ENCODE measurements at regions not wholly inside any gene's neighbourhood (a gene's known extent, or its start where the extent isn't known, plus 50 kb on each side); places are given as distances from the start of the nearest gene placed in this dataset.
"Not testable (repeated sequence)": the region's sequence is repeated elsewhere in the genome, so short reads cannot be mapped to it uniquely, and the experiment has no call there.

DNA sequence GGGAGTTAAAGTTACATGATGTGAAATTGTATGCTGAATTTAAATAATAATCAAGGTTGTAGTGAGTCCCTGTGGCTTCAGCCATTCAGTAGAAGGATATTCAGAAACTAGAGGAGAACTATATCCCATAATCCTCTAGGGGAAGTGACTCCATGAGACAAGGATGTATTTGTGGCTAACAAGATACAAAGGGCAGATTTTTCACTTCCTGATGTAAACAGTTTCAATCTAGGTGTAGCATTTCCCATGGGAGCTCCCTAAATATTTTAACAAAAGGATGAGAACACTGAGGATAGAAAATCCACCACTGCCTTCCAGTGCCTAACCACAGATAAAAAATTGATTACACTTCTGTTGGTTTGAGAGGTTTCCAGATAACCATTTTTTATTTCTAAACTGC is 435.4 kb upstream of the TENM3 start:
- Histone ChIP-seq H3K4me3 (ENCODE audit: low read length) (no peak overlapping the region), H3K36me3 (ENCODE audit: control insufficient read depth, insufficient read depth, low read length) (no peaks in the 10 kb centered on the region), H3K27me3 (ENCODE audit: control insufficient read depth, insufficient read depth, low read length) (no peaks in the 10 kb centered on the region), H3K27ac (ENCODE audit: low read depth, low read length) (no peak overlapping the region), H3K9ac (ENCODE audit: low read length) (no peak overlapping the region), H3K4me1 (ENCODE audit: control insufficient read depth, insufficient read depth, low read length) (no peaks in the 10 kb centered on the region)

DNA sequence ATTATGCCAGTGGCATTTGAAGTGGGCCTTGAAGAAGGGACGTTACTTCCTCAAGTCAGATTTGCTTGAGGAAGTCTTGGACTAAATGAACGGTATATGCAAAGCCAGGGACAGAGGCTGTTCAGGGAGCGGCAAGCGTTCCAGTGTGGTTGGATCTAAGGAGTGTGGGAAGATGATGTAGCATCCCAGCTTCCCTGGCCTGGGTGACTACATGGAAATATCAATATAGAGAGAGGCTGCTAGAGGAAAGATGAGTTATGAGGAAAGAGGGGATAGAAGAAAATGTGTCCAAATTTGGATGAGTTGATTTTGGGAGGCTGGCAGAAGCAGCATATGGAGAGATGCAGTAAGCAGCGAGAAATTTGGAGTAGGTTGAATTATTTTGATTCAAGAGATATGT is 432.5 kb upstream of the TENM3 start:
- Histone ChIP-seq H3K4me3 (ENCODE audit: low read length) (no peak overlapping the region), H3K9ac (ENCODE audit: low read length) (no peak overlapping the region), H3K27me3 (ENCODE audit: control insufficient read depth, insufficient read depth, low read length) (no peaks in the 10 kb centered on the region), H3K4me1 (ENCODE audit: control insufficient read depth, insufficient read depth, low read length) (no peaks in the 10 kb centered on the region), H3K36me3 (ENCODE audit: control insufficient read depth, insufficient read depth, low read length) (no peaks in the 10 kb centered on the region), H3K27ac (ENCODE audit: low read depth, low read length) (no peak overlapping the region)

DNA sequence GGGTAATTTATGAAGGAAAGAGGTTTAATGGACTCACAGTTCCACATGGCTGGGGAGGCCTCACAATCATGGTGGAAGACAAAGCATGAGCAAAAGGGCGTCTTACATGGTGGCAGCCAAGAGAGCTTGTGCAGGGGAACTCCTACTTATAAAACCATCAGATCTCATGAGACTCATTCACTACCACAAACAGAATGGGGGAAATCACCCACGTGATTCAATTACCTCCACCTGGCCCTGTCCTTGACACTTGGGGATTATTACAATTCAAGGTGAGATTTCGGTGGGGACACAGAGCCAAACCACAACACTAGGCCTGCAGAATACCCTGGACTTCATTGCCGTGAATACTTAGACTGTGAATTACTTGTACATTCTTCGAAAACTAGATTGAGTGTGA is 431.7 kb upstream of the TENM3 start:
- not testable (repeated sequence) for H3K4me3 ChIP-seq (ENCODE audit: low read length); H3K27ac ChIP-seq (ENCODE audit: low read depth, low read length); H3K4me1 ChIP-seq (ENCODE audit: control insufficient read depth, insufficient read depth, low read length); H3K36me3 ChIP-seq (ENCODE audit: control insufficient read depth, insufficient read depth, low read length); H3K27me3 ChIP-seq (ENCODE audit: control insufficient read depth, insufficient read depth, low read length); H3K9ac ChIP-seq (ENCODE audit: low read length)

DNA sequence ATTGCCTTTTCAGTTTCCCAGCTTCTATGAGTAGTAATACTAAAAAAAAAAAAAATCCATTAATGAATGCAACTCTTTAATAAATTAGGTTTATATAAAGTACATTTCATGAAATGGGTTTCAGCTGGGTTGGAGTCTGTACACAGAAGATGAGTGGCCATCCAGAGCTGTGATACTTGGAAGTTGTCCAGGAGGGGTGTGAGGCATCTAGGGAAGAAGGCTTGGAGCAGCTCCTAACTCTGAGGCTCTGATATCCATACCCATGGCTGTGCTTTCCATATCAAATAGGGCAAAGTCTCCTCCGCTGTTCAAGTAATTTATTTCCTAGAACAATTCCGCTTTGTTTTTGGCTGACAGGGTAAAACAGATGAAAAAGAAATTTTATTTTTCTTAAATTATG is 423.3 kb upstream of the TENM3 start:
- H3K4me1 ChIP-seq (ENCODE audit: control insufficient read depth, insufficient read depth, low read length): no peaks in the 10 kb centered on the region
- H3K9ac ChIP-seq (ENCODE audit: low read length): no peak overlapping the region
- no peaks in the 10 kb centered on the region for H3K27me3 ChIP-seq (ENCODE audit: control insufficient read depth, insufficient read depth, low read length)
- no peak overlapping the region for H3K4me3 ChIP-seq (ENCODE audit: low read length)
- no peaks in the 10 kb centered on the region for H3K36me3 ChIP-seq (ENCODE audit: control insufficient read depth, insufficient read depth, low read length)
- H3K27ac ChIP-seq (ENCODE audit: low read depth, low read length): no peak overlapping the region

DNA sequence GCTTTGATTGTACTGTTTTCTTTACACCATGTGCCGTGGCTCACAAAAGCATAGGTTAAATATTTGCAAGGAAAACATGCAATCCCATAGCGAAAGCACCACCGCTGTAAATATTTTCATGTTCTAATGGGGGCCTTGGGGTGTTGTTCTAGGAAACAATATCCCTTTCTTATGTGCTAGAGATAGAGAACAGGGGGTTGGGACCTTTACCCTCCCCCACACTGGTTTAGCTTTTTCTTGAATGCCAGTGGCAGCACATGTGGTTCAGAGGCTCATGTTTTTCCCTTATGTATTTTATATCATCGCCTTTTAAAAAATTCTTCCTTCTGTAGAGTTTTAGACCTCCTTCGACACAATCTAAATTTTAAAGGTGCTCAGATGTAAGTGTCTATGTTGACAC is 422.6 kb upstream of the TENM3 start:
- Histone ChIP-seq H3K4me3 (ENCODE audit: low read length) (no peak overlapping the region), H3K9ac (ENCODE audit: low read length) (no peak overlapping the region), H3K4me1 (ENCODE audit: control insufficient read depth, insufficient read depth, low read length) (no peaks in the 10 kb centered on the region), H3K27me3 (ENCODE audit: control insufficient read depth, insufficient read depth, low read length) (no peaks in the 10 kb centered on the region), H3K27ac (ENCODE audit: low read depth, low read length) (no peak overlapping the region), H3K36me3 (ENCODE audit: control insufficient read depth, insufficient read depth, low read length) (no peaks in the 10 kb centered on the region)

DNA sequence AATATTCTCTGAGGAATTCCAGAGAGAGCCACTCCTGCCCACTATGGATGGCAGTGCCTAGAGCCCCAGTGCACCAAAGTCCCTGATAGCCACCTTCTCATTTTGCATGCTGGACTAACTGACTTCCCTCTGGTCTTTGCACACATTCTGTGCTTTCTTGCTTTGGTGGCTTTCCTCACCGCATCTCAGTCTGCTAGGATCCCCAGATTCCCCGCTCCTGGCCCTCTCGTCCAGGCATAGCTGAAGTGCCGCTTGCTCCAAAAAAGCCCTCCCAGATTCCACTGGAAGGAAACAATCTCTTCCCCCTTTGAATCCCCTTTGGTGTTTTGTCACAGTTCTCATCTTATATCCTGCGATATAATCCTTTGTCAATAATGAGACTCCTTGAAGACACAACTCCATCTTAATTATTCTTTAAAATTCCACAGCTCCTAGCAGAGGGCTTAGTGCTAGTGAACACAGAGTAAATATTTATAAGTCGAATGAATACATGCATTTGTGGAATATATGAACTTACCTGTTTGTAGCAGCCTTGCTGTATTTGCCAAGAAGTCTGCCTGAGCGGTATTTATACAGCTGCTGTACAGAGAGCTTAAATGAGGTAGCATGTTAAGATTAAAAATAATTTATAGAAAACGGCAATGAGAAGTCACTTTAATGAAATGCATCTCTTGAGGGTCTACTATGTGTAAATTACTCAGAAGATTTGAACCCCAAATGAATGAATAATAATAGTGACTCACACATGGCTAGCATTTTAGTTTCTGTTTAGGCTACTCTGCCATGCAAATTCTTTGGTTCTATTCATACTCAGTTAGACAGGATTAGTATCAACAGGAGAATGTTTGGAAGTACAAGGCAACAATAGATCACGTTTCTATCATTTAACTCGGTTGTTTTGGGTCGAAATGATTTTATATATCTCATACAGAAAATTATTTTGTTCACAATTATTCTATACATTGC is 421.9 kb upstream of the TENM3 start:
- Histone ChIP-seq H3K9ac (ENCODE audit: low read length) (no peak overlapping the region), H3K36me3 (ENCODE audit: control insufficient read depth, insufficient read depth, low read length) (no peaks in the 10 kb centered on the region), H3K4me1 (ENCODE audit: control insufficient read depth, insufficient read depth, low read length) (no peaks in the 10 kb centered on the region), H3K27me3 (ENCODE audit: control insufficient read depth, insufficient read depth, low read length) (no peaks in the 10 kb centered on the region), H3K4me3 (ENCODE audit: low read length) (no peak overlapping the region), H3K27ac (ENCODE audit: low read depth, low read length) (no peak overlapping the region)

DNA sequence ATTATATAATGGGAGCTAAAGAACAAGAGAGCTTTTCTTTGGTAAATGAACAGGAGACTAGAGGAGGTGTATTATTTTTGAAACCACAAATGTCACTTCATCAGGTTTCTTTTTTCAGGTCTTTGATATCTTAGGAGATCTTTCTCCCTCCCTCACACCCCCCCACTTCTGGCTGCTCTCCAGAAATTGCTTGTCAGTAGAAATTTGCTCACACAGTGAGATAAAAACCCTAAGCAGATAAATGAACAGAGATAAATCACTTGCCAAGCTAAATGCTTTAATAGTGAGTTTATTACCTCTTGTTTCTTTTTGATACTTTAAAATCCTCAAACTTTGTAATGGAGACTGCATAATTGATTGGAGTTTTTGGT is 421.2 kb upstream of the TENM3 start:
- Histone ChIP-seq H3K9ac (ENCODE audit: low read length) (no peak overlapping the region), H3K36me3 (ENCODE audit: control insufficient read depth, insufficient read depth, low read length) (no peaks in the 10 kb centered on the region), H3K27me3 (ENCODE audit: control insufficient read depth, insufficient read depth, low read length) (no peaks in the 10 kb centered on the region), H3K4me3 (ENCODE audit: low read length) (no peak overlapping the region), H3K27ac (ENCODE audit: low read depth, low read length) (no peak overlapping the region), H3K4me1 (ENCODE audit: control insufficient read depth, insufficient read depth, low read length) (no peaks in the 10 kb centered on the region)

DNA sequence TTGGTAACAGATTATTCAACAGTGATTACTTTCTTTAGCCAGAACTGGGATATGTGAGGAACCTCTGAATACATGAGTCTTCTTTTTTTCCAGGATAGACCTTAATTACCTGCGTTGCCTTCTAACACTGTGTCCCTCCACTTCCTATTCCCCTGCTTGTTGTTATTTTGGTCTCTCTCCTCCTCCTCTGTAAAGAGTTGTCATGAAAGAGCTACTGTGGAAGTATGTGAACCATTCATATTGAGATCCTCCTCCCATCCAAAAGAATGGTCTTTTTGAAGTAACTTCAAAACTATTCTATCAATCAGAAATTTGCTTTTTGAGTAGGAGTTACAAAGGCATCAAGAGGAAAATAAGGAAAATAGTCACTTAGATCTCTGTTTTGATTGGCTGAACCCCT is 420.0 kb upstream of the TENM3 start:
- Histone ChIP-seq H3K27ac (ENCODE audit: low read depth, low read length) (no peak overlapping the region), H3K4me1 (ENCODE audit: control insufficient read depth, insufficient read depth, low read length) (no peaks in the 10 kb centered on the region), H3K4me3 (ENCODE audit: low read length) (no peak overlapping the region), H3K27me3 (ENCODE audit: control insufficient read depth, insufficient read depth, low read length) (no peaks in the 10 kb centered on the region), H3K9ac (ENCODE audit: low read length) (no peak overlapping the region), H3K36me3 (ENCODE audit: control insufficient read depth, insufficient read depth, low read length) (no peaks in the 10 kb centered on the region)

DNA sequence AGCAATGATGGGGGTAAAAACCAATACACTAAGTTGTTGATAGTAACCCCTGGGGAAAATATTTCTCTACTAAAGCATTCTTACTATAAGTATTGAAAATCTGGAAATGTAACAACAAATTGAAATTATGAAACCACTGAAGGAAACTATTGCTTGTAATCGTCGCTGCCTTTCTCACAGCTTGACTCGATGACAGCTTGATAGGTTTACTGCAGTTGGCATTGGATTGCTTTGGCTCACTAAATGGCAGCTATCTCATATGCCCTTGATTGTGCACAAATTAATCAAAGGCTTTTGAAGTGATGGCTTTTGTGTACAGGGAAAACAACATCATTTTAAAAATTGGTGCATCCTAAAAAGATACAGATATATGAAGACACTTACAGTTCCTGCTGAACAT is 419.6 kb upstream of the TENM3 start:
- Histone ChIP-seq H3K27me3 (ENCODE audit: control insufficient read depth, insufficient read depth, low read length) (no peaks in the 10 kb centered on the region), H3K4me3 (ENCODE audit: low read length) (no peak overlapping the region), H3K9ac (ENCODE audit: low read length) (no peak overlapping the region), H3K27ac (ENCODE audit: low read depth, low read length) (no peak overlapping the region), H3K4me1 (ENCODE audit: control insufficient read depth, insufficient read depth, low read length) (no peaks in the 10 kb centered on the region), H3K36me3 (ENCODE audit: control insufficient read depth, insufficient read depth, low read length) (no peaks in the 10 kb centered on the region)

DNA sequence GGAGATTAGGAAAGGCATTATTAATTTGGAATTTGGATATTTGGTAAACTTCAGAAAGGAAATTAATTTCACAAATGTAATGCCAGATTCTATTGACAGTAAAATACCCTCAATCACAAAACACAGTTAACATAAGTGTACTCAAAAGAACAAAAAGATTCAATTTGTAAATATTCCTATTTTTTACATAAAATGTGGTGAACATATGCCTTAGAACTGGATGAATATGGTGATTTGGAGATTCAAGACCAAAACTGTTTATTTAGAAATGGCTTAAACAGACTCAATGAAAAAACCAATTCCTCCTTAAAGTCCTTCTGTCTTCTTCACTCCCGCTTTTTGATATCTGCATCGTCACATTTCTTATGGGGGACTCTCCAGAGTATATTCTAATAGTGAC is 417.6 kb upstream of the TENM3 start:
- Histone ChIP-seq H3K4me1 (ENCODE audit: control insufficient read depth, insufficient read depth, low read length) (no peaks in the 10 kb centered on the region), H3K9ac (ENCODE audit: low read length) (no peak overlapping the region), H3K4me3 (ENCODE audit: low read length) (no peak overlapping the region), H3K36me3 (ENCODE audit: control insufficient read depth, insufficient read depth, low read length) (no peaks in the 10 kb centered on the region), H3K27ac (ENCODE audit: low read depth, low read length) (no peak overlapping the region), H3K27me3 (ENCODE audit: control insufficient read depth, insufficient read depth, low read length) (no peaks in the 10 kb centered on the region)

DNA sequence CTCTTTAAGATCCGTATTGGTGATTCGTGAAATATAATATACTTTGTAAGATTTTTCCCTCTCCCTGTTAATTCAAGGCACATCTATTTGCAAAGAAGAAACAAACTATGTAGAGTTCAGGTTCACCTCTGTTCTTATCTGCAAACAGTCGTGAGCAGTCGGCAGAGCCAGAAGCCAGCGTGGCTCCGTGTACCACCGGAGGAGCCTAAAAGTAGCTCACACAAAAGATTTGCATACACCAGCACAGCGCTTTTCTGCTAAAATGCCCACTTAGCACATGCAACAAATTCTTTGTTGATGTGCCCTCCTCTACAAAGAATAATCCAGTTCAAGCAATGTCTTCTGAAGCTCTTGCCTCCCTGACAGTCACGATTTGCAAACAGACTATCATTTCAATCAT is 416.0 kb upstream of the TENM3 start:
- H3K36me3 ChIP-seq (ENCODE audit: control insufficient read depth, insufficient read depth, low read length): no peaks in the 10 kb centered on the region
- H3K9ac ChIP-seq (ENCODE audit: low read length): no peak overlapping the region
- H3K4me3 ChIP-seq (ENCODE audit: low read length): no peak overlapping the region
- no peaks in the 10 kb centered on the region for H3K27me3 ChIP-seq (ENCODE audit: control insufficient read depth, insufficient read depth, low read length)
- no peaks in the 10 kb centered on the region for H3K4me1 ChIP-seq (ENCODE audit: control insufficient read depth, insufficient read depth, low read length)
- no peak overlapping the region for H3K27ac ChIP-seq (ENCODE audit: low read depth, low read length)

DNA sequence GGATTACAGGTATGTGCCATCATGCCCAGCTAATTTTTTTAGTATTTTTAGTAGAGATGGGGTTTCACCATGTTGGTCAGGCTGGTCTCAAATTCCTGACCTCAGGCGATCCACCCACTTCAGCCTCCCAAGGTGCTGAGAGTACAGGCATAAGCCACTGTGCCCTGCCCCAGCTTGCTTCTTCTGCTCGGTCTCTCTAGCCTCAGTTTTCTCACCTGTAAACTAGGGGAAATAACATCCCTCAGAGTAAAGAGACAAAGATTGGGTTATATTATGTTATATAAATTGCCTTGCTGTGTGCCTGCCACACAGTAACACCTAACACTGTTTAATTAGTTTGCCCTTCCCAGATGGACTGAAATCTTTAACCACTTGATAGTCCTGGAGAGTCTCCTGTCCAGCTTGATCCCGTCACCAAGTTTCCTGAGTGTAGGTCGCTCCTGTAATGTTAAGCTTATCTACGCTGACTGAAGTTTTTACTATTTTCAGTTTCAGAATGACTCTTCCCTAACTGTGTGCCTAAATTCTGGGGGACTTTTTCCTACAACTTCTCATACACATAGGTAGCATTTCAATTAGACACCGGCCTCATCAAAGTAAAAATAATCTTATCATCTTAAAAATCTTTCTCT is 412.7 kb upstream of the TENM3 start:
- Histone ChIP-seq H3K36me3 (ENCODE audit: control insufficient read depth, insufficient read depth, low read length) (no peaks in the 10 kb centered on the region), H3K27me3 (ENCODE audit: control insufficient read depth, insufficient read depth, low read length) (no peaks in the 10 kb centered on the region), H3K4me3 (ENCODE audit: low read length) (no peak overlapping the region), H3K27ac (ENCODE audit: low read depth, low read length) (no peak overlapping the region), H3K4me1 (ENCODE audit: control insufficient read depth, insufficient read depth, low read length) (no peaks in the 10 kb centered on the region), H3K9ac (ENCODE audit: low read length) (no peak overlapping the region)

DNA sequence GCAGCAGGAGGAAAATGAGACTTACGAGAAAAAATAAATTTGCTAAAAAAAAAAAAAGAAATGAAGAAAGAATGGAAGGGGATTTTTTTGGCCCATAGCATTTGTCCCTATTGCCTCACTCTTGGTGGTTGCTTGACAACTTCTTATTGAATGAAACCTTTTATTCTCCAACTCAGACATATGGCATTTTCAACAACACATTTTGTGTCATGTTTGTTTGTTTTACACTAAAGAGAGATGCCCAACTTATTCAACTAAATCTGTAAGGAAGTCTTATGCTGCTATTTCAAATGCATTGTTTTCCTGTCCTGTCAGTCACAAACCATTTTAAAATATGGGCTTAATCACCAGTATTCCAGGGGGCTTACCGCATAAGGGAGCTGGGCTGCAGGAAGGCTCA is 409.1 kb upstream of the TENM3 start:
- H3K4me3 ChIP-seq (ENCODE audit: low read length): no peak overlapping the region

More for the DNA sequence above, 409.1 kb upstream of the TENM3 start:
- H3K27me3 ChIP-seq (ENCODE audit: control insufficient read depth, insufficient read depth, low read length): no peaks in the 10 kb centered on the region
- no peak overlapping the region for H3K9ac ChIP-seq (ENCODE audit: low read length)
- H3K4me1 ChIP-seq (ENCODE audit: control insufficient read depth, insufficient read depth, low read length): no peaks in the 10 kb centered on the region
- H3K27ac ChIP-seq (ENCODE audit: low read depth, low read length): no peak overlapping the region
- no peaks in the 10 kb centered on the region for H3K36me3 ChIP-seq (ENCODE audit: control insufficient read depth, insufficient read depth, low read length)
